ENCODE measurements at regions not wholly inside any gene's neighbourhood (a gene's known extent, or its start where the extent isn't known, plus 50 kb on each side); places are given as distances from the start of the nearest gene placed in this dataset.

- Histone ChIP-seq H3K9me3 (replicated peaks; ENCODE audit: control insufficient read depth, insufficient read depth, low read length) (peaks cover 2% of the 10 kb centered on the region), H3K4me3 (replicated peaks in 1 of 3; ENCODE audit: insufficient read depth in 1 of 3, low read depth in 1 of 3, low read length in 3 of 3) (no peak overlapping the region), H4K20me1 (replicated peaks; ENCODE audit: control insufficient read depth, extremely low read depth, insufficient read depth, low read length) (no peaks in the 10 kb centered on the region), H3K27me3 (ENCODE audit: control insufficient read depth in 2 of 2, insufficient read depth in 2 of 2, low read length in 2 of 2) (no peaks in the 10 kb centered on the region), H3K4me1 (ENCODE audit: control insufficient read depth, extremely low read depth, insufficient read depth, low read length) (no peaks in the 10 kb centered on the region), H3K27ac (ENCODE audit: insufficient read depth, low read depth, low read length) (no peak overlapping the region), H3K9ac (replicated peaks; ENCODE audit: extremely low read depth, insufficient read depth, low read length) (no peak overlapping the region), H3K36me3 (ENCODE audit: control insufficient read depth in 2 of 2, extremely low read depth in 1 of 2, insufficient read depth in 2 of 2, low read length in 2 of 2) (no peaks in the 10 kb centered on the region), H2AFZ (ENCODE audit: low read depth, low read length) (no peak overlapping the region), H3K9me1 (replicated peaks; ENCODE audit: control insufficient read depth, extremely low read depth, insufficient read depth, low read length) (no peaks in the 10 kb centered on the region), H3K4me2 (ENCODE audit: insufficient read depth, low read length) (no peak overlapping the region), H3K79me2 (ENCODE audit: control insufficient read depth, insufficient read depth, low read length) (no peaks in the 10 kb centered on the region)
- POLR2A ChIA-PET, result no interaction called here
- CTCF ChIA-PET, result no interaction called here
- BruUV-seq (replicated peaks), result no TSS peak
- dilution Hi-C loops (cut with MboI; ENCODE audit: extremely low pct_ligation_motif_present, low sequenced_read_pairs), result no loop called here
- no peak for TF ChIP-seq GATA2 (IDR thresholded peaks at IDR 0.05; ENCODE audit: insufficient read depth, insufficient read length, low read depth, low read length)
- no peak for TF ChIP-seq CTCF (IDR thresholded peaks at IDR 0.05; ENCODE audit: extremely low read depth in 1 of 2, insufficient read depth in 1 of 2, low read depth in 1 of 2, low read length in 2 of 2)
- no peak for TF ChIP-seq JUN (IDR thresholded peaks at IDR 0.05; ENCODE audit: borderline replicate concordance, insufficient read depth, insufficient read length, low read depth)
- TF ChIP-seq MYC (IDR thresholded peaks at IDR 0.05; ENCODE audit: low read depth, low read length), result no peak
- no peak for TF ChIP-seq EZH2 (IDR thresholded peaks at IDR 0.05; ENCODE audit: borderline replicate concordance, low read depth, low read length, severe bottlenecking)
- TF ChIP-seq POLR2A (IDR thresholded peaks at IDR 0.05; ENCODE audit: low read depth, low read length), result no peak
- no peak for TF ChIP-seq MAX (IDR thresholded peaks at IDR 0.05; ENCODE audit: insufficient read depth, insufficient read length)
- no peak for TF ChIP-seq POLR2AphosphoS5 (IDR thresholded peaks at IDR 0.05; ENCODE audit: insufficient read depth, low read depth, low read length)
- no peak for TF ChIP-seq FOS (IDR thresholded peaks at IDR 0.05; ENCODE audit: borderline replicate concordance, insufficient read depth, low read length)
- DNase-seq (ENCODE audit: low read depth, low spot score) (no peak), FAIRE-seq (no peak)
- intact Hi-C loops (cut with micrococcal nuclease), result no loop called here
These were observed 1003.0 kb downstream of the SORCS3 start for GRCh38 chr10:105644091-105644490.

Data from endothelial cell of umbilical vein (primary cell).